B cell (primary cell): ENCODE measurements at regions not wholly inside any gene's neighbourhood (a gene's known extent, or its start where the extent isn't known, plus 50 kb on each side); places are given as distances from the start of the nearest gene placed in this dataset.

ENCODE experiments used
- EZH2 ChIP-seq: IDR thresholded peaks from 2 replicates; pipeline ENCODE4 v1.6.1; 2012; ENCODE audit warnings: borderline replicate concordance, low read depth, mild to moderate bottlenecking, moderate library complexity, low read length; ENCODE audit not compliant: insufficient read depth, poor library complexity, severe bottlenecking
- TF ChIP-seq, protein P1 (sequence below): fragments of 200-600 bp; IDR thresholded peaks from one replicate; pipeline ENCODE4 v1.8.0; 2022; ENCODE audit warnings: antibody characterized with exemption, mild to moderate bottlenecking

DNA sequence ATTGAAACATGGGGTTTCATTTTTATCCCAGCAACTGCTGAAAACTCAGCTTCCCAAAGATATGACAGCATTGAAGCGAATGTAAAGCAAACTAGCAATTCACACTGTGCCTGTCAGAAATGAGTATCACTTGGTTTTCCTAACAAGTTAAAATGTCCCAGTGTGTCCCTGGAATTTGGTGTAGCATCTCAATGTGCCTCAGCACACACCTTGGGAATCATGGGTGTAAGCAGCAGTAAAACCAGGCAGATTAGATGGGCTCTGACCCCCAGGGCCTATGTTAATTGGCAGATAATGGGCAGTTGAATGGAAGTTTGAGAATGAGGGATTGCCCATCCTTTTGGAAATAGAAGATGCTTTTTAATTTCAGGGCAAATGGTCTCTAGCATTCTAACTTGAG is 784.9 kb upstream of the LRRC4C start:
- TF ChIP-seq, protein P1, sequence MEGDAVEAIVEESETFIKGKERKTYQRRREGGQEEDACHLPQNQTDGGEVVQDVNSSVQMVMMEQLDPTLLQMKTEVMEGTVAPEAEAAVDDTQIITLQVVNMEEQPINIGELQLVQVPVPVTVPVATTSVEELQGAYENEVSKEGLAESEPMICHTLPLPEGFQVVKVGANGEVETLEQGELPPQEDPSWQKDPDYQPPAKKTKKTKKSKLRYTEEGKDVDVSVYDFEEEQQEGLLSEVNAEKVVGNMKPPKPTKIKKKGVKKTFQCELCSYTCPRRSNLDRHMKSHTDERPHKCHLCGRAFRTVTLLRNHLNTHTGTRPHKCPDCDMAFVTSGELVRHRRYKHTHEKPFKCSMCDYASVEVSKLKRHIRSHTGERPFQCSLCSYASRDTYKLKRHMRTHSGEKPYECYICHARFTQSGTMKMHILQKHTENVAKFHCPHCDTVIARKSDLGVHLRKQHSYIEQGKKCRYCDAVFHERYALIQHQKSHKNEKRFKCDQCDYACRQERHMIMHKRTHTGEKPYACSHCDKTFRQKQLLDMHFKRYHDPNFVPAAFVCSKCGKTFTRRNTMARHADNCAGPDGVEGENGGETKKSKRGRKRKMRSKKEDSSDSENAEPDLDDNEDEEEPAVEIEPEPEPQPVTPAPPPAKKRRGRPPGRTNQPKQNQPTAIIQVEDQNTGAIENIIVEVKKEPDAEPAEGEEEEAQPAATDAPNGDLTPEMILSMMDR, result no peak
- TF ChIP-seq EZH2, result no peak
